Immature natural killer cell (primary cell): ENCODE measurements at regions not wholly inside any gene's neighbourhood (a gene's known extent, or its start where the extent isn't known, plus 50 kb on each side); places are given as distances from the start of the nearest gene placed in this dataset.

Experiments used
- DNase-seq, 3 donors: peaks; one replicate each; pipeline ENCODE4 v3.0.0; 2022; ENCODE audit warnings: mixed read lengths in 1 of 3
- H3K27ac Mint-ChIP-seq, 6 donors: one replicate each; pipeline ENCODE4 v1.8.0; 2020; ENCODE audit warnings: mixed read lengths in 6 of 6, mild to moderate bottlenecking in 5 of 6, inconsistent platforms in 4 of 6, moderate library complexity in 3 of 6
- H3K27me3 Mint-ChIP-seq, 3 donors: one replicate each; pipeline ENCODE4 v1.8.0; 2020 to 2021; ENCODE audit warnings: low read depth in 3 of 3, mild to moderate bottlenecking in 3 of 3, mixed read lengths in 3 of 3, moderate library complexity in 3 of 3, inconsistent platforms in 1 of 3
- H3K36me3 Mint-ChIP-seq, 3 donors: one replicate each; pipeline ENCODE4 v1.8.0; 2020; ENCODE audit warnings: mixed read lengths in 3 of 3, inconsistent platforms in 2 of 3, mild to moderate bottlenecking in 2 of 3
- H3K4me1 Mint-ChIP-seq, 2 donors: one replicate each; pipeline ENCODE4 v1.8.0; 2020; ENCODE audit warnings: inconsistent platforms in 2 of 2, mild to moderate bottlenecking in 2 of 2, mixed read lengths in 2 of 2, moderate library complexity in 1 of 2
- H3K4me3 Mint-ChIP-seq, 5 donors: one replicate each; pipeline ENCODE4 v1.8.0; 2020; ENCODE audit warnings: mild to moderate bottlenecking in 5 of 5, mixed read lengths in 5 of 5, inconsistent platforms in 3 of 5, moderate library complexity in 3 of 5
- H3K9me3 Mint-ChIP-seq, 6 donors: one replicate each; pipeline ENCODE4 v1.8.0; 2020; ENCODE audit warnings: mild to moderate bottlenecking in 6 of 6, mixed read lengths in 6 of 6, inconsistent platforms in 4 of 6, moderate library complexity in 3 of 6

DNA sequence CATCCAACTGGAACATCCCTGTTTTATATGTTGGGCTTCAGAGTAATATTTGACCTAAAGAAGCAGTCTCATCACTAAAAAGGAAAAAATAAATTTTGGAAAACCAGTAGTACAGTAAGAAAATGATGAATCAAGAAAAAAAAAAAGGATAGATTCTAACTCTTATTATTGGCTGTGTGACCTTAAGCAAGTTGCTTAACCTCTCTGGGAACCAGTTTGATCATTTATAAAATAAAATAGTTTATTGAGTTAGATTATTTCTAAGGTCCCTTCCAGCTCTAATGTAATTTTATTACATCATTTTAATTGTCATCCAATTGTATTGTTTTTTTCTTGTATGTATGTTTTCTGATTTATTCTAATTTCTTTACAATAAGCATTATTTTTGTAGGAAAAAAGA lies 127.0 kb downstream of the PRELID2 start:
- H3K27ac Mint-ChIP-seq, result no peak overlapping the region
- H3K4me1 Mint-ChIP-seq, result no peaks in the 10 kb centered on the region
- no peak overlapping the region for H3K4me3 Mint-ChIP-seq
- H3K9me3 Mint-ChIP-seq, result no peaks in the 10 kb centered on the region
- DNase-seq, result no peak
- H3K36me3 Mint-ChIP-seq, result no peaks in the 10 kb centered on the region
- peaks cover 0 to 3% (median 0%) of the 10 kb centered on the region in 3 donors for H3K27me3 Mint-ChIP-seq

DNA sequence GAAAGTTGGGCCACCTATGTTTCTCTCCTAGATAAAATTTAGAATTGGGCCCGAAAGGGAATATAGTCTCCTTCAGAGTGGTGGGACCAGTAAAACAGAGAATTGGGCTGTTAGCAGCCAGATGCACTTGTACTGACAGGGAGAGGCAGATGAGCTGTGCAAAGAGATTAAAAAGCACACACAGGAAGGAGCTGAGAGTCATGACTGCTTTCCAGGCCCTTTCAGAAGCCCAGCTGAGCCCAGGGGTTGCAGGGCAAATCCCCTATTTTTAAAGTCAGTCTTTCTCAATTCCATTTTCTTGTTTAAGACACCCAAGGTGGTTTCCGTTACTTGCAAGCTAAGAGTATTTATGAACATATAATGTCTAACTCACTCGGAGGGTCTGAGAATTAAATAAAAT lies 130.4 kb downstream of the PRELID2 start:
- no peak overlapping the region for H3K4me3 Mint-ChIP-seq
- no peak overlapping the region for H3K27ac Mint-ChIP-seq
- no peaks in the 10 kb centered on the region for H3K9me3 Mint-ChIP-seq
- no peak for DNase-seq
- no peaks in the 10 kb centered on the region for H3K4me1 Mint-ChIP-seq
- H3K36me3 Mint-ChIP-seq, result no peaks in the 10 kb centered on the region
- peaks cover 0 to 3% (median 0%) of the 10 kb centered on the region in 3 donors for H3K27me3 Mint-ChIP-seq

DNA sequence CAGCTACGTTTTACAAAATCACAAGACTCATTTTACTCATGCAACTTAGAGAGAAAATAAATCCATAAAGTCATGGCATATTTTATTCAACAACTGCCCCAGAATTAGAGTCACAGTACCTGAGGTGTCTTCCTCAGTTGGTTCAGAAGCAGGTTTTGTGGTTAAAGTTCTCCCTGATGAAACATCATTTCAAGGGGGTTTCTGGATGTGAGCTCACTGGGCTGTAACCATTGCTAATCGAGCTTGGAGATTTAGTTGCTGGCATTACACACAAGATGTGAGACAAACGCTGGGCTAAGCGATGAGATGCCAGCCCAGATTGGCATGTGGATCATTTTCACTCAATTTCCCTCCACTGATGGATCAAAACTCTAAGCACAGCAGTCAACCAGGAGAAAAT lies 131.3 kb downstream of the PRELID2 start:
- Mint-ChIP-seq H3K36me3 (no peaks in the 10 kb centered on the region), H3K4me1 (no peaks in the 10 kb centered on the region), H3K27ac (no peak overlapping the region), H3K4me3 (no peak overlapping the region), H3K27me3 (no peaks in the 10 kb centered on the region), H3K9me3 (no peaks in the 10 kb centered on the region)
- no peak for DNase-seq

DNA sequence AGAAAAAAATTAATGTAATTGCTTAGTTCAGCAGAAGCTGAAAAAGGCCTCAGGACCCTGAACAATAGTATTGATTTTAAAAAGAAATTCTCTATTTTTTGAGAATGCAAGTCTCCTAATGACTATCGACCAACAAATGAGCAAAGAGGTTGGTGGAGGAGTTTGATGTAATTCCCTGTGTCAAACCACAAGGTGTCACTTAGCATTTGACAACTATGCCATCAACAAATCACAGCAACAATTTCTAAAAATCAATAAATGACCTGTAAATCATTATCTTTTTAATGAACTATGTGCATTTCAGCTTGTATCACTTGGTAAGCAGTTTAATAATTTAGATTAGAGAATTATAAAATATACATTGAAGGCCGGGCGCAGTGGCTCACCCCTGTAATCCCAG lies 133.7 kb downstream of the PRELID2 start:
- no peak overlapping the region for H3K4me3 Mint-ChIP-seq
- no peaks in the 10 kb centered on the region for H3K36me3 Mint-ChIP-seq
- no peaks in the 10 kb centered on the region for H3K9me3 Mint-ChIP-seq

DNA sequence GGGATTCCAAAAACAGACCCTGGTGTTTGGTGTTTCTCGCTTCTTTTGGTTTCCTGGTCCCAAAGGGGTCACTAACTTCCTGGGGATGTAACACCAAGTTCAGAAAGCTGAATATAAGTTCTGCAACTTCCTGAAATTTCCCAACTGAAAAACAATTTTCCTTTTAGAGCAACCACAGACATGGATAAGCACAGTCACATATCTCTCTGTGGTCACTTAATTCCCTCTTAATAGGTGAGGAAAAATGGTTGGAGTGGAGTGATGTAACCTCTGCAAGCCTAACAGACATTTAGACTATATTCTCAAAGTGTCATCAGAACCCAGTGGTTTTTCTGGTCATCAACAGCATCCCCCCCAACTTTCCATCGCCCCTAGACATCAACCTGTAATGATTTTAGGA lies 135.3 kb downstream of the PRELID2 start:
- H3K4me1 Mint-ChIP-seq, result no peaks in the 10 kb centered on the region
- no peak overlapping the region for H3K27ac Mint-ChIP-seq
- peaks cover 0 to 2% (median 0%) of the 10 kb centered on the region in 3 donors for H3K27me3 Mint-ChIP-seq
- no peaks in the 10 kb centered on the region for H3K9me3 Mint-ChIP-seq
- no peak overlapping the region for H3K4me3 Mint-ChIP-seq
- DNase-seq, result no peak
- H3K36me3 Mint-ChIP-seq, result no peaks in the 10 kb centered on the region

More for the DNA sequence above, 133.7 kb downstream of the PRELID2 start:
- DNase-seq, result no peak
- Mint-ChIP-seq H3K27me3 (no peaks in the 10 kb centered on the region), H3K27ac (no peak overlapping the region), H3K4me1 (no peaks in the 10 kb centered on the region)

DNA sequence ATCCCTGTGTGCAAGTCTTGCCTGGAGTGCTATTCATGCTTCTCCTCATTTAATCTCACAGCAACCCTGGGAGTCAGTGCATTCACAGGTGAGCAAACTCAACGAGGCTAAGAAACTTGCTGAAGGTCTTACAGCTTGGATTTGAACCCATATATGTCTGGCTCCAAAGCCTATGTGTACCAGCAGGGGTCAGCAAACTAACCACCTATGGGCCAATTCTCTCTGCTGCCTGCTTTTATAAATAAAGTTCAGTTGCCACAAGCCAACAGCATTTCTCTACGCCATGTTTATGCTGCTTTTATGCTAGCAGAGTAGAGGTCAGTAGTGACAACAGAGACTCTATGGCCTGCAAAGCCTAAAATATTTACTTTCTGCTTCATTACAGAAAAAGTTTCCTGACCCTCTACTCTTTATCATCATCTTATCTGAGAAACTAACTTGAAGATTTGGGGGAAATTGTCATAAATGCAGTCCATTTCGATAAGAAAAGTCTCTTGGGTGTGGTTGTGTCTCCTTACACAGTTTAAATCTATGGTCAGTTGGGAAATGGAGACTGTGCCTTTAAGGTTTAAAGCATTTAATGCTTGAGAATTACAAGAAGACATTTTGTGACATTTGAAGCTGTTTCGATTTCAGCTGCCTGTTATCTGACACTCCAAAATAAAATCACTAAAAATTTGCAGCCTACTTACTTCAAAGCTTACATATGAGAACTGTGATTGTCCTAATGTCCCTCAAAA lies 137.7 kb downstream of the PRELID2 start:
- Mint-ChIP-seq H3K4me1 (no peaks in the 10 kb centered on the region), H3K4me3 (no peak overlapping the region), H3K36me3 (no peaks in the 10 kb centered on the region), H3K9me3 (no peaks in the 10 kb centered on the region), H3K27me3 (peaks cover 0 to 2% (median 0%) of the 10 kb centered on the region in 3 donors), H3K27ac (no peak overlapping the region)
- DNase-seq, result peak in 1 of 3 donors; percentile 7

DNA sequence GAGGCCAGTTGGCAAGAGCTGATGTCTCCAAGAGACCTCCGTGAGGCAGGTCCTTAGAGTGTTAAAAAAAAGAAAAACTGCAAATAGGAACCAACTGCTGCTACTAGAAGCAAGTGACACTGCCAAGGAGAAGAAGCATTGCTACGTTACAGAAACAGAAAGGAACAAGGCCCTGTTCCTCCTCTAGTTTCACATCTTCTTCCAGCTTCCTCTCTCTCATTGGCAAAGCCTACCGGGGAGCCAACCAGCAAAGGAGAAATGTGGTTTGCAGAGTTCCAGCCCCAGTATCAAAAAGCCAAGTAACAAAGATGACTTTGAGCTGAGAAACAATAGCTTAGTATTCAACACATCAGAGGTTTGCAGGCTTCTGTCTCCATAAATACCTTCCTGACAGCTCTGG lies 145.9 kb downstream of the PRELID2 start:
- Mint-ChIP-seq H3K4me1 (no peaks in the 10 kb centered on the region), H3K36me3 (no peaks in the 10 kb centered on the region), H3K27ac (no peak overlapping the region), H3K4me3 (no peak overlapping the region), H3K27me3 (no peaks in the 10 kb centered on the region), H3K9me3 (peaks cover 0 to 4% (median 0%) of the 10 kb centered on the region in 6 donors)
- no peak for DNase-seq

DNA sequence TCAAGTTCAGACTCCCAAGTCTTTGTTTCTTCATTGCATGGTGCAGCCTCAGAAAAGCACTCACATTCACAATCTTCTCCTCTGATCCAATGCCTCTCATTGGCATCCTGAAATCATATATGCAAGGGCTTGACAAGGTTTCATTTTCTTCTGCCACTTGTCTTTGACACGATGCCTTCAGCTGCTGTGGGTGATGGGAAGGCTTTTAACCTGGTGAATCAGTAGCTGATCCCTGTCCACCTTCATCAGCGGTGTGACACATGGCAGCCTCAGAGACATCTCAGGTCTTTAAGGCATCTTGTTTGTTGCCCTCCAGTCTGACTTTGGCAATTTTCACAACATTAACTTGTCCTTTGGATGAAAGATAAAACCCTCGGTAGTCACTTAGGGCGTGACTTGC lies 147.2 kb downstream of the PRELID2 start:
- Mint-ChIP-seq H3K9me3 (peaks cover 0 to 4% (median 0%) of the 10 kb centered on the region in 6 donors), H3K4me1 (no peaks in the 10 kb centered on the region), H3K36me3 (no peaks in the 10 kb centered on the region), H3K4me3 (no peak overlapping the region), H3K27ac (no peak overlapping the region), H3K27me3 (no peaks in the 10 kb centered on the region)
- no peak for DNase-seq

DNA sequence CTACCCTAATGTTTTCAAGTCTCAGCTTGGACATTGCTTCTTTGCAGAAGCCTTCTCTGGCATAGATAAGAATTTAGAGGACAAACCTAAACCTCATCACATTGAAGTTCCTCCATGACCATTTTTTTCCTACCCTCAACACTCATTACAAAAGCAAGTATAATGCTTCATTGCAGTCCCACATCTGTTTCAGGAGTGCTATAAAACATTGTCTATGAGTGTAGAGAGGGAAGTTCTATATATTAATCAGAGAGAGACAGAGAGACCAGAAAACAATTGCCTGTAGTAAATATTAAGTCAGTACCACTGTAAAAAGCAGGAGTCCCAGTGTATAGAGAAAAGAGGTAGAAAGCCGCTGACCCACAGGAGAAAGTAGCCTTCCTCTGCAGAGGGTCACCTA lies 149.7 kb downstream of the PRELID2 start:
- no peak for DNase-seq
- Mint-ChIP-seq H3K27ac (no peak overlapping the region), H3K27me3 (peaks cover 0 to 2% (median 0%) of the 10 kb centered on the region in 3 donors), H3K36me3 (no peaks in the 10 kb centered on the region), H3K9me3 (peaks cover 0 to 2% (median under 1%) of the 10 kb centered on the region in 6 donors), H3K4me3 (no peak overlapping the region), H3K4me1 (no peaks in the 10 kb centered on the region)

DNA sequence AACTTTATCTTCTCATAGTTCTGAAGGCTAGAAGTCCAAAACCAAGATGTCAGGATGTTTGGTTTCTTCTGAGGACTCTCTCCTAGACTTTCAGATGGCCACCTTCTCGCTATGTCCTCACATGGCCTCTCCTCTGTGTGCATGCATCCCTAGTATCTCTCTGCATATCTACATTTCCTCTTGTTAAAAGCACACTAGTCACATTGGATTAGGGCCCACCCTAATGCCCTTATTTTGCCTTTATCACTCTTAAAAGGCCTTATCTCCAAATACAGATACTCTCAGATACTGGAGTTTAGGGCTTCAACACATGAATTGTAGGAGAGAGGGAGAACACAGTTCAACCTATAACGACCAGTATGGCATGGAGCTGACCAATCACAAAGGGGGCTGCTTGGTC lies 151.7 kb downstream of the PRELID2 start:
- Mint-ChIP-seq H3K9me3 (peaks cover 0 to 2% (median 0%) of the 10 kb centered on the region in 6 donors), H3K4me1 (no peaks in the 10 kb centered on the region), H3K36me3 (no peaks in the 10 kb centered on the region), H3K27me3 (peaks cover 0 to 2% (median 0%) of the 10 kb centered on the region in 3 donors), H3K27ac (no peak overlapping the region), H3K4me3 (no peak overlapping the region)
- DNase-seq, result no peak

DNA sequence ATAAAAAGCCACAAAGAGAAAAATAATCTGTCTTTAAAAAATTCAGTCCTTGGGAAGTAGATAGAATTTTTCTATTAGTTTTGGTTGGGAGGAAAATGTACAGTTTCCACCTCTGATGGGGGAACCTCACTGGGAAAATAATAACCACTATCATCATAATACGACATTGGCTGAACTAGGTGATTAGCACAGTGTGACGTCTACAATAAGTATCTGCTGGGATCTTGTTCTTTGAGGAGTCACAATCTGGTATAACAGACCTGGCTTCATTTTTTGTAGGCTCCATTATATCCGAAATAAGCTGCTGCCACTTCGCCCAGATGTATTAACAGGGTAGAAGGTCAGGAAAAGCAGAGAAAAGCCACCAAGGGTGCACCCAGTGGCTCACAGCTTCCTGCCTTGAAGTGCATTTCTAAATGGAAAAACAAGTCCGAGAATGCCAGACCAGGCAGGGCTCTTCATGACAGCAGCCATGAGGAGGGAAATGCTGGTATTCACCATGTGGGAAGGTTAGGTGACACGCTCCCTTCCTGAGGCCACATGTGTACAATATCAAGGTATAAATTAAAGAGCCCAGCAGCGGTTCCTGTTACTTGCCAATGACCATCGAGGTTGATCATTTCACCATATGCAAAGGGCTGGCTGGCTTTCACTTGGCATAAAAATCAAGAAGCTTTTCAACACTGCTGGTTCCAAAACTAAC lies 152.8 kb downstream of the PRELID2 start:
- H3K4me3 Mint-ChIP-seq, result no peak overlapping the region
- no peak for DNase-seq
- H3K27ac Mint-ChIP-seq, result no peak overlapping the region
- no peaks in the 10 kb centered on the region for H3K36me3 Mint-ChIP-seq
- no peaks in the 10 kb centered on the region for H3K4me1 Mint-ChIP-seq
- H3K27me3 Mint-ChIP-seq, result peaks cover 0 to 2% (median 0%) of the 10 kb centered on the region in 3 donors
- peaks cover 0 to 2% (median 0%) of the 10 kb centered on the region in 6 donors for H3K9me3 Mint-ChIP-seq

DNA sequence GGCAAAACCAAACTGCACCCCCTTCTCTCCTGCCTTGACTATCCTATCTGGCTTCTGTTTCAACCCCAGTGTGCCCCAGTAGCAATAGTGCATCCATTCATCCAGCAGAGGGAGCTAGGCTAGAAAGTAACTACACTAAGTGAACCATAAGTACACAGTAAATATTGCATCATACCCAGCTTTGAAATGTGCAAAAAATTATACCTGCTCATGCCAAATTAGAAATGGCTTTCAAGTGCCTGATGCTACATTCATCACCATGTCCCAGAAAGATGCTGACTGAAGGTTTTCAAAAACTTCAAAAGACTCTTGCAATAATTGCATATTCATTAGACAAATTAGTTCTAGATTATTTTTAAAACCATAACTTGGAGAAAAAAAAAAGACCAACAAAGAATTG lies 153.5 kb downstream of the PRELID2 start:
- H3K4me1 Mint-ChIP-seq, result no peaks in the 10 kb centered on the region
- peaks cover 0 to 2% (median 0%) of the 10 kb centered on the region in 6 donors for H3K9me3 Mint-ChIP-seq
- no peaks in the 10 kb centered on the region for H3K36me3 Mint-ChIP-seq
- no peak overlapping the region for H3K27ac Mint-ChIP-seq
- H3K27me3 Mint-ChIP-seq, result peaks cover 0 to 2% (median 0%) of the 10 kb centered on the region in 3 donors
- DNase-seq, result peak in 1 of 3 donors; percentile 10
- H3K4me3 Mint-ChIP-seq, result no peak overlapping the region

DNA sequence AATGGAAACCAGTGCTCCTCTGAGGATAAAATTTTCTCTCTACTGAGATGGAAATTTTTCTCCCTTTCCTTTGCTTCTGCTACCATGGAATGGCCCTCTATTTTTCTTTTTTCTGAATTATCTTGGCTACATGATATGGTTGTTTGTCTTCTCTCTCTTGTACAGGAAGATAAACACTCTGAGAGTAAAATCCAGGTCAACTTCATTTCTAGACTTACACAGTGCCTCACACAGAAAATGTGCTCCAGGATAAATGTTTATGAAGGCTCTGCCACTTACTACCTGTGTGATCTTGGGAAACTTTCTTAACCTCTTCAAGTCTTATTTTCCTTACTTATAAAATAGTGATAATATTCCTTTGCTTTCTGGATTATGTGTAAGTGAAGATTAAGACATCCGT lies 153.9 kb downstream of the PRELID2 start:
- H3K27me3 Mint-ChIP-seq, result peaks cover 0 to 2% (median under 1%) of the 10 kb centered on the region in 3 donors
- H3K27ac Mint-ChIP-seq, result no peak overlapping the region
- peaks cover 0 to 2% (median 0%) of the 10 kb centered on the region in 6 donors for H3K9me3 Mint-ChIP-seq
- no peaks in the 10 kb centered on the region for H3K36me3 Mint-ChIP-seq
- DNase-seq, result no peak
- no peak overlapping the region for H3K4me3 Mint-ChIP-seq
- no peaks in the 10 kb centered on the region for H3K4me1 Mint-ChIP-seq

DNA sequence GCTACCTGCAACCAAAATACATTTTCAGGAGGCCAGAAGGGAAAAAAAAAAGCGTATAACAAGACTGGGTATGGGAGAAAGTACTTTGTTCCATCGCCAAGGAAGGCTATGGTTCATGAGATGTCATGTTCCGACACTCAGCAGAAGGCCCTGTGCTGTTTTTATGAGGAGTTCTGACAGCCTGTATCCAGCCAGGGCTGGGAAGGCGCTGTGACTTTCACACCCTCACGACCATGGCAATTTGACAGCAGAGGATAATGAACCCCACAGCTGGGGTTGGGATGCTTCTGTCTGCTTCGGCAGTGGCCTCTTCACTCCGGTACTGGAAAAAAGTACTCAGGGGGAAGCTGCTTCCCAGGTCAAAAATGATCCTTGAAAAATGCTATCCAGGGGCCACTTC lies 154.4 kb downstream of the PRELID2 start:
- Mint-ChIP-seq H3K27ac (no peak overlapping the region), H3K36me3 (no peaks in the 10 kb centered on the region), H3K9me3 (peaks cover 0 to 2% (median 0%) of the 10 kb centered on the region in 6 donors), H3K4me3 (no peak overlapping the region), H3K4me1 (no peaks in the 10 kb centered on the region), H3K27me3 (peaks cover 0 to 2% (median 2%) of the 10 kb centered on the region in 3 donors)
- no peak for DNase-seq
